ENCODE measurements at regions not wholly inside any gene's neighbourhood (a gene's known extent, or its start where the extent isn't known, plus 50 kb on each side); places are given as distances from the start of the nearest gene placed in this dataset.

DNA sequence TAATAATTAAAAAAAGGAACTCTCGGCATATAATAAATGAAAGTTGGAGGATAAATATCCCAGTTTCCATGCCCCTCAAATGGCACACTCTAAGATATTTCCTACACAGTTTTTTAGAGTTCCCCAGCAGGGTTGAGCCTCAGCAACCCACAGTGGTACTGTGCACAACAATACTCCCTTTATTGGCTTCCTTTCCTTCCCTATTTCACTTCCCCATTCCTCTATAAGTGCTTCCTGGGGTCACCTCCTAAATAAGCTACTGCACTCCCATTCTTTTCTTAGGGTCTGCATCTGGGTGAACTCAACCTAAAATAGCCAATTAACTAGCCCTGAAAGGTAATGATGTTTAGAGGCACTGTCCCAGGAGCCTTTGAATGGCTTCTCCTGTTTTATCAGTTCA is 76.4 kb upstream of the NHS start:
- no peak for ATAC-seq (ENCODE audit: low read depth)
- in situ Hi-C loops (cut with MboI; ENCODE audit: low sequenced_read_pairs) (no loop called here), intact Hi-C loops (cut with micrococcal nuclease) (no loop called here), dilution Hi-C loops (cut with HindIII; ENCODE audit: low sequenced_read_pairs, unreplicated experiment) (no loop called here)
- Histone ChIP-seq H3K4me1 (ENCODE audit: control insufficient read depth, insufficient read depth, low read length) (no peaks in the 10 kb centered on the region), H2BK20ac (ENCODE audit: low read depth, low read length) (no peak overlapping the region), H4K5ac (ENCODE audit: low read depth, low read length) (no peak overlapping the region), H2AK9ac (replicated peaks; ENCODE audit: low read depth, low read length, poor library complexity) (no peak overlapping the region), H3K9me3 (ENCODE audit: control insufficient read depth, insufficient read depth, low read length) (no peaks in the 10 kb centered on the region), H3K79me1 (ENCODE audit: low read depth in 1 of 2, low read length in 2 of 2) (no peaks in the 10 kb centered on the region), H3K9ac (ENCODE audit: low read depth, low read length) (no peak overlapping the region), H4K8ac (ENCODE audit: low read depth in 2 of 2, low read length in 2 of 2) (no peak overlapping the region), H3K4me3 (ENCODE audit: insufficient read depth, low read depth, low read length) (no peak overlapping the region), H3K14ac (replicated peaks; ENCODE audit: low read depth, low read length) (no peak overlapping the region), H3K9me1 (ENCODE audit: insufficient read depth, low read length) (no peaks in the 10 kb centered on the region), H3K56ac (ENCODE audit: extremely low read depth, insufficient read depth, low read length) (no peak overlapping the region), H3K27me3 (ENCODE audit: control insufficient read depth, insufficient read depth, low read length) (no peaks in the 10 kb centered on the region; the same call in 1 of the 2 replicates), H2BK15ac (ENCODE audit: low read depth, low read length) (no peak overlapping the region), H2BK5ac (ENCODE audit: low read depth, low read length, poor library complexity, severe bottlenecking) (no peak overlapping the region), H4K20me1 (ENCODE audit: insufficient read depth, low read length) (no peaks in the 10 kb centered on the region), H3K23ac (ENCODE audit: low read depth, low read length) (no peak overlapping the region), H3K4me2 (ENCODE audit: low read depth, low read length) (no peak overlapping the region), H2AFZ (replicated peaks; ENCODE audit: low read length, poor library complexity) (no peak overlapping the region), H3K36me3 (ENCODE audit: control insufficient read depth, insufficient read depth, low read length) (no peaks in the 10 kb centered on the region), H3K27ac (ENCODE audit: insufficient read depth, low read length) (no peak overlapping the region), H3K18ac (ENCODE audit: low read depth, low read length) (no peak overlapping the region), H4K91ac (ENCODE audit: insufficient read depth, low read depth, low read length) (no peak overlapping the region), H2BK120ac (ENCODE audit: low read depth, low read length) (no peak overlapping the region), H3K4ac (ENCODE audit: low read depth, low read length) (no peak overlapping the region), H2AK5ac (ENCODE audit: low read depth, low read length) (no peak overlapping the region)
- no CpG with 5 or more reads among the region's 1 CpG for WGBS, 2 experiments (ENCODE audit: extremely low coverage in 2 of 2, insufficient read length in 1 of 2)
- ChIA-PET POLR2A (ENCODE audit: unreplicated experiment) (no interaction called here), CTCF (no interaction called here)
- TF ChIP-seq, protein P1, sequence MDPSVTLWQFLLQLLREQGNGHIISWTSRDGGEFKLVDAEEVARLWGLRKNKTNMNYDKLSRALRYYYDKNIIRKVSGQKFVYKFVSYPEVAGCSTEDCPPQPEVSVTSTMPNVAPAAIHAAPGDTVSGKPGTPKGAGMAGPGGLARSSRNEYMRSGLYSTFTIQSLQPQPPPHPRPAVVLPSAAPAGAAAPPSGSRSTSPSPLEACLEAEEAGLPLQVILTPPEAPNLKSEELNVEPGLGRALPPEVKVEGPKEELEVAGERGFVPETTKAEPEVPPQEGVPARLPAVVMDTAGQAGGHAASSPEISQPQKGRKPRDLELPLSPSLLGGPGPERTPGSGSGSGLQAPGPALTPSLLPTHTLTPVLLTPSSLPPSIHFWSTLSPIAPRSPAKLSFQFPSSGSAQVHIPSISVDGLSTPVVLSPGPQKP (IDR thresholded peaks at IDR 0.05; ENCODE audit: borderline replicate concordance, low read depth, low read length): no peak
- no peak for TF ChIP-seq BHLHE40 (IDR thresholded peaks at IDR 0.05; ENCODE audit: low read depth, low read length)
- no peak for TF ChIP-seq RFX5 (IDR thresholded peaks at IDR 0.05; ENCODE audit: low read depth, low read length)
- TF ChIP-seq RAD21 (IDR thresholded peaks at IDR 0.05; ENCODE audit: low read length): no peak
- no peak for TF ChIP-seq MXI1 (IDR thresholded peaks at IDR 0.05; ENCODE audit: borderline replicate concordance, low read depth, low read length)
- TF ChIP-seq SMC3 (IDR thresholded peaks at IDR 0.05; ENCODE audit: low read depth, low read length): no peak
- no peak for TF ChIP-seq NFE2L2 (IDR thresholded peaks at IDR 0.05; ENCODE audit: low read depth, low read length)
- TF ChIP-seq, protein P2, sequence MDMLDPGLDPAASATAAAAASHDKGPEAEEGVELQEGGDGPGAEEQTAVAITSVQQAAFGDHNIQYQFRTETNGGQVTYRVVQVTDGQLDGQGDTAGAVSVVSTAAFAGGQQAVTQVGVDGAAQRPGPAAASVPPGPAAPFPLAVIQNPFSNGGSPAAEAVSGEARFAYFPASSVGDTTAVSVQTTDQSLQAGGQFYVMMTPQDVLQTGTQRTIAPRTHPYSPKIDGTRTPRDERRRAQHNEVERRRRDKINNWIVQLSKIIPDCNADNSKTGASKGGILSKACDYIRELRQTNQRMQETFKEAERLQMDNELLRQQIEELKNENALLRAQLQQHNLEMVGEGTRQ (IDR thresholded peaks at IDR 0.05; ENCODE audit: low read depth, low read length): no peak
- TF ChIP-seq, protein P3, sequence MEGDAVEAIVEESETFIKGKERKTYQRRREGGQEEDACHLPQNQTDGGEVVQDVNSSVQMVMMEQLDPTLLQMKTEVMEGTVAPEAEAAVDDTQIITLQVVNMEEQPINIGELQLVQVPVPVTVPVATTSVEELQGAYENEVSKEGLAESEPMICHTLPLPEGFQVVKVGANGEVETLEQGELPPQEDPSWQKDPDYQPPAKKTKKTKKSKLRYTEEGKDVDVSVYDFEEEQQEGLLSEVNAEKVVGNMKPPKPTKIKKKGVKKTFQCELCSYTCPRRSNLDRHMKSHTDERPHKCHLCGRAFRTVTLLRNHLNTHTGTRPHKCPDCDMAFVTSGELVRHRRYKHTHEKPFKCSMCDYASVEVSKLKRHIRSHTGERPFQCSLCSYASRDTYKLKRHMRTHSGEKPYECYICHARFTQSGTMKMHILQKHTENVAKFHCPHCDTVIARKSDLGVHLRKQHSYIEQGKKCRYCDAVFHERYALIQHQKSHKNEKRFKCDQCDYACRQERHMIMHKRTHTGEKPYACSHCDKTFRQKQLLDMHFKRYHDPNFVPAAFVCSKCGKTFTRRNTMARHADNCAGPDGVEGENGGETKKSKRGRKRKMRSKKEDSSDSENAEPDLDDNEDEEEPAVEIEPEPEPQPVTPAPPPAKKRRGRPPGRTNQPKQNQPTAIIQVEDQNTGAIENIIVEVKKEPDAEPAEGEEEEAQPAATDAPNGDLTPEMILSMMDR (conservative IDR thresholded peaks at IDR 0.05; ENCODE audit: low read depth, low read length): no peak
- TF ChIP-seq MAZ (IDR thresholded peaks at IDR 0.05; ENCODE audit: borderline replicate concordance, low read depth, low read length): no peak
- TF ChIP-seq CEBPB (IDR thresholded peaks at IDR 0.05; ENCODE audit: low read depth, low read length): no peak
- no TSS peak for BruUV-seq (replicated peaks)
- no peak for DNase-seq
